Gastrocnemius medialis (tissue), 4 donors: ENCODE measurements at regions not wholly inside any gene's neighbourhood (a gene's known extent, or its start where the extent isn't known, plus 50 kb on each side); places are given as distances from the start of the nearest gene placed in this dataset.

ENCODE experiments used
- ATAC-seq, 2 donors: fragments of 150-250 bp; one replicate each; pipeline ENCODE4 v1.9.1; 2016
- DNase-seq, 2 donors: peaks; one replicate each; pipeline ENCODE4 v3.0.0-alpha.2; 2019
- H3K27ac ChIP-seq, 4 donors: fragments of 200-600 bp; sonication (generic); 1 replicate in 1 of 4; 2 replicates in 3 of 4; pipeline ENCODE4 v1.5.1; 2016 to 2018; ENCODE audit warnings: mild to moderate bottlenecking in 2 of 4, moderate library complexity in 1 of 4
- H3K27me3 ChIP-seq, 3 donors: fragments of 200-600 bp; sonication (generic) in 2 of 3; 1 replicate in 1 of 3; 2 replicates in 2 of 3; pipeline versions ENCODE4 v1.5.1 to v1.6.0; 2016 to 2019; ENCODE audit warnings: mild to moderate bottlenecking in 1 of 3, moderate library complexity in 1 of 3
- H3K36me3 ChIP-seq, 2 donors: fragments of 200-600 bp; sonication (generic) in 1 of 2; one replicate each; pipeline ENCODE4 v1.5.1; 2017 to 2018
- H3K4me1 ChIP-seq, 2 donors: fragments of 200-600 bp; sonication (generic) in 1 of 2; one replicate each; pipeline ENCODE4 v1.5.1; 2016 to 2017; ENCODE audit warnings: mild to moderate bottlenecking in 2 of 2
- H3K4me3 ChIP-seq, 4 donors: fragments of 200-600 bp; sonication (generic) in 3 of 4; 1 replicate in 1 of 4; 2 replicates in 3 of 4; pipeline ENCODE4 v1.5.1; 2016 to 2019; ENCODE audit warnings: mild to moderate bottlenecking in 2 of 4
- H3K9me3 ChIP-seq, 3 donors: fragments of 200-600 bp; sonication (generic) in 2 of 3; 1 replicate in 1 of 3; 2 replicates in 2 of 3; pipeline ENCODE4 v1.5.1; 2016 to 2019
- CTCF ChIP-seq, 5 experiments: fragments of 450-650 bp in 3 of 5; fragments of 200-600 bp in 2 of 5; sonication (generic) in 2 of 5; IDR thresholded peaks in 4 of 5; conservative IDR thresholded peaks in 1 of 5; 1 replicate in 4 of 5; 2 replicates in 1 of 5; pipeline ENCODE4 v1.5.1; 2016 to 2019; ENCODE audit warnings: antibody characterized with exemption in 5 of 5, mild to moderate bottlenecking in 3 of 5, moderate library complexity in 3 of 5
- POLR2A ChIP-seq, 2 donors: fragments of 450-650 bp; IDR thresholded peaks; one replicate each; pipeline ENCODE4 v1.6.1; 2017; ENCODE audit warnings: antibody characterized with exemption in 2 of 2, mild to moderate bottlenecking in 2 of 2, moderate library complexity in 2 of 2
- in situ Hi-C, 4 donors: fragments of 200-750 bp; cut with MboI; loops; one replicate each; pipeline versions ENCODE4 v1.15.0 to v1.8.0; 2017; ENCODE audit warnings: low sequenced_read_pairs in 4 of 4
- intact Hi-C: fragments of 100-400 bp; cut with DNase I; formaldehyde crosslinking; loops from one replicate; pipeline ENCODE4 v1.15.1; 2023; ENCODE audit warnings: low total_unique reads

- ATAC-seq (no peak), DNase-seq (no peak)
- no peak overlapping the region for H3K4me3 ChIP-seq
- TF ChIP-seq POLR2A (IDR thresholded peaks at IDR 0.05) (no peak), CTCF (IDR thresholded peaks at IDR 0.05 in 4 of 5, conservative IDR thresholded peaks at IDR 0.05 in 1 of 5) (no peak)
- no peaks in the 10 kb centered on the region for H3K36me3 ChIP-seq
- H3K27me3 ChIP-seq = no peaks in the 10 kb centered on the region
- H3K9me3 ChIP-seq = no peaks in the 10 kb centered on the region
- H3K4me1 ChIP-seq = no peaks in the 10 kb centered on the region
- in situ Hi-C loops (no loop called here), intact Hi-C loops (loop anchor here (10.0 kb wide), 2 partner anchors 236 to 796 kb away; no protein-coding TSS in a partner anchor)
- H3K27ac ChIP-seq = no peak overlapping the region
Observed at GRCh38 chr5:68041293-68041692, 174.3 kb upstream of the PIK3R1 start.

- H3K27ac ChIP-seq = no peak overlapping the region
- H3K4me3 ChIP-seq = no peak overlapping the region
- DNase-seq (no peak), ATAC-seq (no peak)
- H3K36me3 ChIP-seq = no peaks in the 10 kb centered on the region
- no peaks in the 10 kb centered on the region for H3K9me3 ChIP-seq
- H3K4me1 ChIP-seq = no peaks in the 10 kb centered on the region
- in situ Hi-C loops (no loop called here), intact Hi-C loops (no loop called here)
- no peak for TF ChIP-seq CTCF (IDR thresholded peaks at IDR 0.05 in 4 of 5, conservative IDR thresholded peaks at IDR 0.05 in 1 of 5)
- TF ChIP-seq POLR2A (IDR thresholded peaks at IDR 0.05) = no peak
- H3K27me3 ChIP-seq = no peaks in the 10 kb centered on the region
Observed at GRCh38 chr5:68037546-68037945, 178.0 kb upstream of the PIK3R1 start.

GRCh38 chr5:68033961-68034571, 181.5 kb upstream of the PIK3R1 start:
- DNase-seq = no peak
- no peaks in the 10 kb centered on the region for H3K9me3 ChIP-seq
- TF ChIP-seq POLR2A (IDR thresholded peaks at IDR 0.05) = no peak
- TF ChIP-seq CTCF (IDR thresholded peaks at IDR 0.05 in 4 of 5, conservative IDR thresholded peaks at IDR 0.05 in 1 of 5) = no peak
- H3K27me3 ChIP-seq = no peaks in the 10 kb centered on the region
- no peaks in the 10 kb centered on the region for H3K4me1 ChIP-seq
- no peak overlapping the region for H3K27ac ChIP-seq
- intact Hi-C loops = no loop called here
- H3K36me3 ChIP-seq = no peaks in the 10 kb centered on the region
- no peak for ATAC-seq
- in situ Hi-C loops = no loop called here
- H3K4me3 ChIP-seq = no peak overlapping the region

GRCh38 chr5:68033029-68033428, 182.5 kb upstream of the PIK3R1 start:
- no peak overlapping the region for H3K27ac ChIP-seq
- intact Hi-C loops (no loop called here), in situ Hi-C loops (no loop called here)
- ATAC-seq = no peak
- H3K9me3 ChIP-seq = no peaks in the 10 kb centered on the region
- H3K4me3 ChIP-seq = no peak overlapping the region
- no peaks in the 10 kb centered on the region for H3K36me3 ChIP-seq
- peaks cover 0 to 1% of the 10 kb centered on the region in 2 donors for H3K4me1 ChIP-seq
- DNase-seq = no peak
- H3K27me3 ChIP-seq = no peaks in the 10 kb centered on the region
- TF ChIP-seq POLR2A (IDR thresholded peaks at IDR 0.05) (no peak), CTCF (IDR thresholded peaks at IDR 0.05 in 4 of 5, conservative IDR thresholded peaks at IDR 0.05 in 1 of 5) (no peak)
